Stimulated activated CD4-positive, alpha-beta T cell treated with anti-CD3 and anti-CD28 coated beads, TNF-alpha, amount 100 ng/mL, for 4 hours (primary cell): ENCODE measurements at regions not wholly inside any gene's neighbourhood (a gene's known extent, or its start where the extent isn't known, plus 50 kb on each side); places are given as distances from the start of the nearest gene placed in this dataset.
"Not testable (repeated sequence)": the region's sequence is repeated elsewhere in the genome, so short reads cannot be mapped to it uniquely, and the experiment has no call there.

Experiments used
- DNase-seq, 3 experiments: peaks; one replicate each; pipeline ENCODE4 v3.0.0-alpha.2; 2020; ENCODE audit warnings: low read depth in 3 of 3

- DNase-seq: no peak
These were observed 251.5 kb upstream of the RASGEF1B start for GRCh38 chr4:81723019-81723884.

- no peak for DNase-seq
These were observed 250.7 kb upstream of the RASGEF1B start for GRCh38 chr4:81722290-81722851.

GRCh38 chr4:81715757-81716156, 244.1 kb upstream of the RASGEF1B start:
- DNase-seq: no peak

- DNase-seq: not testable (repeated sequence)
These were observed 243.7 kb upstream of the RASGEF1B start for GRCh38 chr4:81715357-81715756.

- no peak for DNase-seq
These were observed 242.6 kb upstream of the RASGEF1B start for GRCh38 chr4:81714291-81714690.

GRCh38 chr4:81712714-81713113, 241.0 kb upstream of the RASGEF1B start:
- no peak for DNase-seq

- no peak for DNase-seq
These were observed 232.8 kb upstream of the RASGEF1B start for GRCh38 chr4:81704461-81704860.

GRCh38 chr4:81700189-81700588, 228.5 kb upstream of the RASGEF1B start:
- DNase-seq: no peak

- no peak for DNase-seq
These were observed 227.0 kb upstream of the RASGEF1B start for GRCh38 chr4:81698538-81699296.

GRCh38 chr4:81694176-81694913, 222.6 kb upstream of the RASGEF1B start:
- no peak for DNase-seq

- no peak for DNase-seq
These were observed 219.2 kb upstream of the RASGEF1B start for GRCh38 chr4:81690871-81691270.

- no peak for DNase-seq
These were observed 216.4 kb upstream of the RASGEF1B start for GRCh38 chr4:81688085-81688484.

- DNase-seq: no peak
These were observed 215.8 kb upstream of the RASGEF1B start for GRCh38 chr4:81687471-81687870.

- DNase-seq: no peak
These were observed 213.4 kb upstream of the RASGEF1B start for GRCh38 chr4:81685104-81685503.

- no peak for DNase-seq
These were observed 212.6 kb upstream of the RASGEF1B start for GRCh38 chr4:81684352-81684751.

GRCh38 chr4:81682492-81682891, 210.8 kb upstream of the RASGEF1B start:
- DNase-seq: no peak

GRCh38 chr4:81679315-81679714, 207.6 kb upstream of the RASGEF1B start:
- DNase-seq: no peak

GRCh38 chr4:81678801-81679200, 207.1 kb upstream of the RASGEF1B start:
- no peak for DNase-seq

- DNase-seq: no peak
These were observed 204.8 kb upstream of the RASGEF1B start for GRCh38 chr4:81676537-81676936.

- DNase-seq: no peak
These were observed 204.2 kb upstream of the RASGEF1B start for GRCh38 chr4:81675791-81676393.

GRCh38 chr4:81673961-81674360, 202.3 kb upstream of the RASGEF1B start:
- no peak for DNase-seq

- not testable (repeated sequence) for DNase-seq
These were observed 196.6 kb upstream of the RASGEF1B start for GRCh38 chr4:81668328-81668727.
